Left kidney (tissue), 1 donor: ENCODE measurements at regions not wholly inside any gene's neighbourhood (a gene's known extent, or its start where the extent isn't known, plus 50 kb on each side); places are given as distances from the start of the nearest gene placed in this dataset.

Source experiments
- DNase-seq: peaks from one replicate; pipeline ENCODE4 v3.0.0-alpha.2; 2013

DNA sequence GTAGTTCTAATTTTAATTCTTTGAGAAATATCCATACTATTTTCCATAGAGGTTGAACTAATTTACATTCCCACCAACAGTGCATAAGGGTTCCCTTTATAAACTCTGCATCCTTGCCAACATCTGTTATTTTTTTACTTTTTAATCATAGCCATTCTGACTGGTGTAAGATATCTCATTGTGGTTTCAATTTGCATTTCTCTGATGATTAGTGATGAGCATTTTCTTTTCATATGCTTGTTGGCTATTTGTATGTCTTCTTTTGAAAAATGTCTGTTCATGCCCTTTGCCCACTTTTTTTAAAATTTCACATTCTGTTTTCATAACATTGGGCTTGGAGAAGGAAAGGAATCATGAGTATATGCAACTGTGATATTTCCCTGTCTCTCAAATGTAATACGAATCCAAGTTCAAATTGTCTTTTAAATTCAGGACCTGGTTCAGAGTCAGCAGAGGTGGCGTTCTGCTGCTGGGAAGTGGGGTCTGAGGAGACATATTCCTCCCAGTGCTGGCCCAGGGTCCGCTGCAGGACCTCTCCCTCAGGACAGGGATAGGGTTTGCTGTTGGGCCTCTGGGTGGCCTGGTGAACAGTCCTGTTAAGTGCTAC lies 81.2 kb upstream of the ETV6 start:
- no peak for DNase-seq

DNA sequence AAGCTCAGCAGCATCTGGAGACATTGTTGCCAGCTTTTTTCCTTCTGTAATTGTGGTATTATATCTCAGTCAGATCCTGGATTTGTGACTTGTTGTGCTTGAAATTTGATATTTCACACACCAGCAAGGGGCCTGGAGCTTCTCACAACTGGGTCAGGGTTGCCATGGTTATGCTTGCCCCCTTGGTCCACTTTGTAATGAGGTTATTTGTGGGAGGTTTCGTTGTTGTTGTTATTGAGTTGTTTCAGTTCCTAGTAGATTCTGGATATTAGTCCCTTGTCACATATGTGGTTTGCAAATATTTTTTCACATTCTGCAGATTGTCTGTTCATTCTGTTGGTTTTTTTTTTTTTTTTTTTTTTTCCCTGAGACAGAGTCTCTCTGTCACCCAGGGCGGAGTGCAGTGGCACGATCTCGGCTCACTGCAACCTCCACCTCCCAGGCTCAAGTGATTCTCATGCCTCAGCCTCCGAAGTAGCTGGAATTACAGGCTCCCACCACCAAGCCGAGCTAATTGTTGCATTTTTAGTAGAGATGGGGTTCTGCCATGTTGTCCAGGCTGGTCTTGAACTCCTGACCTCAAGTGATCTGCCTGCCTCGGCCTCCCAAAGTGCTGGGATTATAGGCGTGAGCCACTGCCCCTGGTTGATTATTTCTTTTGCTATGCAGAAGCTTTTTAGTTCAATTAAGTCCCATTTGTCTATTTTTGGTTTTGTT lies 80.6 kb upstream of the ETV6 start:
- peak; percentile 42 for DNase-seq

DNA sequence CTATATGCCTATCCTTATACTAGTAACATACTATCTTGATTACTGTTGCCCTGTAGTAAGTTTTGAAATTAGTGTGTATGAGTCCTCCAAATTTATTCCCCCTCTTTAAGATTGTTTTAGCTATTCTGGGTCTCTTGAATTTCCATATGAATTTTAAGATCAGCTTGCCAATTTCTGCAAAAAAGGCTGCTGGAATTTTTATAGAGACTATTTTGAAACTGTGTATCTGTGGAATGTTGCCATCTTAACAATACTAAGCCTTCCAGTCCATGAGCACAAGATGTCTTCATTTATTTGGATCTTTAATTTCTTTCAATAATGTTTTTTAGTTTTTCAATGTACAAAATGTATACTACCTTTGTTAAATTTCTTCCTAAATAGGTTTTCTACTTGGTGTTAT lies 79.8 kb upstream of the ETV6 start:
- no peak for DNase-seq

DNA sequence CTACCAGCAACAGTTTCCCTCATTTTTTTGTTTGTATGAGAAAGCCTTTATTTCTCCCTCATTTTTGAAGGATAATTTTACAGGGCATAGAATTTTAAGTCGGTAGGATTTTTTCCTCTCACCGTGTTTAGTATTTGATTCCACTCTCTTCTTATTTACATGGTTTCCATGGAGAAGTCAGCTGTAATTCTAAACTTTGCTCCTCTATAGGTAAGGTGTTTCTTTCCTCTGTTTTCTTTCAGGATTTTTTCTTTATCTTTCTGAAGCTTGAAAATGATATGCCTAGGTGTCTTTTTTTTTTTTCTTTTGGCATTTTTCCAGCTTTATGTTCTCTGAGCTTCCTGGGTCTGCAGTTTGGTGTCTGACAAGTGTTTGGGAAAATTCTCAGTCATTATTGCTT lies 75.6 kb upstream of the ETV6 start:
- no peak for DNase-seq

DNA sequence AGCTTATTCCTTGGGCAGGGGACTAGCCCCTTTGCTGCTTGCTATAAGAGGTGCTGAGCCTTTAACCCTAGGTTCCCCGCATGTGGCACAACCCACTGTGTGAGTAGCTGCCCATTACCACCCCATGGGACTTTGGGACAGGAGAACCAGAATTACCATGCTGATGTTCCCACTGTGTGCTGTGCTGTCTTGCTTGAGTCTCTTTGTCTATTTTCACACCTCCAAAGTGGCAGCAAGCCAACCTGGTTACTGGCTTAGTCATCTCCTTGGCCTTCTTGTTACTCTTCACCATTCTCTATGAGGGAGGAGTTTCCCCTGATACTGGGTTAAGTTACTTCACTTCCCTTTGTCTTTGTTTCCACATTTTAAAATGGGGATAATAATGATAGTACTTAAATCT lies 73.4 kb upstream of the ETV6 start:
- no peak for DNase-seq

DNA sequence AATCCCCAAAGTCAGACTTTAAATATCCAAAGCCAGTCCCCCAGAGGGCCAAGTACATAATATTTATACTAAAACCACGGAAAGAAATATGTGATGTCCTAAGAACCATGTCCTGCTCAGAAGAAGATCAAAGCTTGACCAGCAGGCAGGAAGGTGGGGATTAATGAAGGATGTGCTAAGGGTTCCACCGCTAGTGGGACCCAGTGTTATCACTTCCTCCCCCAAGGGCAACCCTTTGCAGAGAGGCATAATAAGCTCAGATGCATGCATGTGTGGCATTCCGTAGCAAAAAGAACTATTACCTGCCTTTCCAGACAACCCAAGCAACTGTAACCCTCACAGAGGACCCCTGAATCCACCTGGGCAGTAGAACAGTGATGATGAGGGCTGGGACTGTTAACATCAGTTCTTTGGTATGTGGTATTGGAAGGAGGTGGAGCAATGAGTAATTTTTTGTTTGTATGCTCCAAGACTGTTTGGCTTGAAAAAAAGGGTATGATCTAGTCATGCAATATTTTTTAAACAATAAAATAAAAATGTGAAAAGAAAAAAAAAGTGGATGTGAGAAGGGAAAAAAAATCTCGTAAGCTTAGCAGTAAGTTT lies 71.7 kb upstream of the ETV6 start:
- no peak for DNase-seq

DNA sequence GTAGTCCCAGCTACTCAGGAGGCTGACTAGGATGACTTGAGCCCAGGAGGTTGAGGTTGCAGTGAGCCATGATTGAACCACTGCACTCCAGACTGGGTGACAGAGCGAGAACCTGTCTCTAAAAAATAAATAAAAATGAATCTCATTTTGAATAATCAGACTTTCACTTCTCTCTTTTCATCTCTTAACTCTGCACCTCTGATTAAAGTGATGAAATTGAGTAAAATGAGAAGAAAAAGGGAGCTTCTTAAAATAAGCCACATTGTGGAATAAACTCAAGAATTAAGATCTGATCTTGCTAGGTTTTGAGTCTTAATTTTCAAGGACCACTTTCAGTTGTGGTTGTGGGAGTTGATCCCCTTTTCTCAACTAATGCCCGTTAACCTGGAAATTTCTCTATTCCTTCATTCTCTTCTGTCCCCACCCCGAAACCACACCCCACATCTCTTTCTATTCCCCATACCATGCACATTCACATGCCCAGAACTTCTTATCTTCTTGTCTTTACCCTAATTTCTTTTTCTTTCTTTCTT lies 70.9 kb upstream of the ETV6 start:
- DNase-seq: no peak

DNA sequence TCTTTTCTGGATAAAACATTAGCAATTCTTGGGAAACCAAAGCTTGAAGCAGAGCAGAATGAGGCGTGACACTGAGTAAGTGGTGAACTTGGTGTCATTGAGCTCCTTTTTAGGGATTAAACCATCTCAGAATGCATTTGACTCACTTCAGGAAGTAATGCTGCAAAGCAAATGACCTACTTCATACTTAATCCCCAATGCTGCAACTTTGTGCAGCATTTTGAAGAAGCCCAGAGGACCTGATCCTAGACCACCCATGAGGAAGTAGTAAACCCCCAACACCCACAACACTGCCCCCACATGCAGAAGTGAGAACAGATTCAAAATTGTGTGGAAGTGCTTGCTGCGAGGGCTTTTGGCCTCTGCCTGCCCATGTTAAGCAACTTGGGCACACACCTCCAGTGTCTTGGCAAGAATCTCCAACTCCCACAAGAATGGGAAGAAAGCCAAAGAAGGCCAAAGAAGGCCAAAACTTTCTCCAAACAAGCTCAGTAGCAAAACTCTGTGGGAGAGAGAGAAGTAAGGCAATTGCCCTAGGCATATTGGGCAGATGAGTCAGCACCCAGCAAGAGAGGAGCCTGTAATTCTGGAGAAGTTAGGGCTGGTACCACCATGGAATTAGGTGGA lies 69.2 kb upstream of the ETV6 start:
- DNase-seq: no peak

DNA sequence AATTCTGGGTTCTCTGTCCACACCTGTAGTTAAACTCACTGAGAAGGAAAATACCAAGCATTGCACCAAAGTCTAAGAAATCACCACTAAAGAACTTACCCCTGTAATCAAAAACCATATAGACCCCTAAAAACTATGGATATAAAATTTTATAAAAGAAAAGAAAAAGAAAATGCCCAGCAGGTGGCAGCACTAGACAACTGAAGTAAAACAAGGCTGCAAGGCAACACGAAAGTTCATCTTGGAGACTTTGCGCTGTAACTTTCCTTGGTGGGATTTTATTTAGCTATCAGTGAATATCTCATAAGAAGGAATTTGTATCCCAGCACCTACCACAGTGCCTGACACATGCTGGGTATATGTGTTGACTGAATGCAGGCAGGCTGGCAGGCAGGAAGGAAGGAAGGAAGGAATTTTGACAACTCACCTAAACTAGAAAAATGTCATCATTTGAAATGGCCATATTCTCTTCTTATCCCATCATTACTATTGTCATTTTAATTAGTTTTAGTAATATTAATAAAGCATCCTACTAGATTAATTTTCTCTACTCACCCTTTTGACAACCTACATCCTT lies 68.2 kb upstream of the ETV6 start:
- DNase-seq: peak; percentile 72

DNA sequence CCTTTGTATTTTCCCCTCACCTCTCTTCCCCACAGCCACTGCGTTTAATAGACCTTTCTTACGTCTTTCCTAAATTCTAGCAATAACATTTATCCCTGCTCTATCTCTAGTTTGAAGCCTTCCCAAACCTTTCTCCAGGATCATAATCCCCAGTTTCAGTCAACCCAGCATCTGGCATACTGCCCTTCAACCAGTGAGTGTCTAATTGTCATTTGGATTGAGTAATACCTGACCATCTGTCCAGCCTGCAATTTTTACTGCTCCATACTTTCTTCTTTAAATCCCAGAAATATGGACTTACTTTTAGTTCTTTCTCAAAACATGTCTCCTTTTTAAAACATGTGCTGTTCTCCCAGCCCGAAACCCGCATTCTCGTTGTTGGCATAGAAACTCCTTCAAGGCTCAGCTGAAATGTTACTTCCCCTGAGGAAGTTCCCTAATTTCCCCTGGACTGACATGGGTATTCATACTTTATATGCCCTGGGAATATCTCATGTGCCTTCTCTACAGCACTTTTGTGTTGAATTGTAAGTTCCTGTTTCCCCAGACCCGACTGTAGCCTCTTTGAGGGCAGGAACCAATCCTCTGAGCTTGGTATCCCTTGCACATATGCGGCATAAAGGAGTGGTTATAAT lies 65.1 kb upstream of the ETV6 start:
- no peak for DNase-seq

DNA sequence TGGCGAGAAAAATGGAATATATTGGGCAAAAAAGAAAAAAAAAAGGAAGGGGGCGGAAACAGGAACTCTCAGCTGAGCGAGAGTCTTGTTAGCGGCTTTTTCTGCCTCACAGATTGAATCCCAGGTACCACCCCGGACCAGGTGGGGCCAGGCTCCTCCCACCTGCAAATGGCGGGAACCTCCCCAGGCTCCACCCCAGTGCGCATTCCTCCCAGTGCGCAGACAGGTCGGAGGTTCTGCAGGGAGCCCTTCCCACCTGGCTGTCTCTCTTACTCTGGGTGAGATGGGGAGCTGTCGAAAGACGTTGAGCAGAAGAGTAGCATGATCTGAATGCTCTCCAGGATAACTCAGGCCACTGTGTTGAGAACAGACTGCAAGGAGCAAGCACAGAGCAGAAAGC lies 57.0 kb upstream of the ETV6 start:
- DNase-seq: no peak

DNA sequence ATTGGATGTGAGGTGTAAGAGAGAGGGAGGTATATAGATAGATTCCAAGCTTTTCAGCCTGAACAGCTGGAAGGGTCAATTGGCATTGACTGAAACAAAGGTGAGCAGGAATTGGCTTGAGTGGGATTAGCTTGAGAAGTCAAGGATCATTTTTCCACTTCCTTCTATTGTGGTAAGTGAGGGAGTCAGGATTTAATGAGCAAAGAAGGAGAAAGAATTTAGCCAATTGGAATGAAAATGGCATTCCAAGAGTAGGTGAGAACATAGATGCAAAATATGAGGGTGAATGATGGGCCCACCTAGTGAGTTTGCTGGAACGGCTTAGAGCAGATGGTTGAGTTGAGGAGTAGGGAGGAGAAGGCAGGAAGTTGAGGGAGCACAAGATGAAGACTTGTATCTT lies 56.5 kb upstream of the ETV6 start:
- DNase-seq: no peak

DNA sequence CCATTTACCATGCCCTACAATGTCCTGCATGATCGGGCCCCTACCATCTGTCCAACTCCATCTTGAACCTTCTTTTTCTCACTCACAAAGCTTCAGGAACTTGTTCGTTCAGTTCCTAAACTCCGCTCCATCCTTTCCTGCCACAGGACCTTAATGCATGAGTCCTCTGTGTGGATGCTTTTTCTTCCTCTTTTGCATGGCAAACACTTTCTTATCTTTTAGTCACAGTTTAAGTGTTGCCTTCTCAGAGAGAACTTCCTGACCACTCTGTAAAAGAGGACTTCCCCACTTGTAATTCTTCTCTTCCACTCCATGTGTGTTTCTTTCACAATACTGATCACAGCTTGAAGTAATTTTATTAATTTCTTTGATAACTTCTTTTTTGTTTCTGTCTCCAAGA lies 54.4 kb upstream of the ETV6 start:
- no peak for DNase-seq

DNA sequence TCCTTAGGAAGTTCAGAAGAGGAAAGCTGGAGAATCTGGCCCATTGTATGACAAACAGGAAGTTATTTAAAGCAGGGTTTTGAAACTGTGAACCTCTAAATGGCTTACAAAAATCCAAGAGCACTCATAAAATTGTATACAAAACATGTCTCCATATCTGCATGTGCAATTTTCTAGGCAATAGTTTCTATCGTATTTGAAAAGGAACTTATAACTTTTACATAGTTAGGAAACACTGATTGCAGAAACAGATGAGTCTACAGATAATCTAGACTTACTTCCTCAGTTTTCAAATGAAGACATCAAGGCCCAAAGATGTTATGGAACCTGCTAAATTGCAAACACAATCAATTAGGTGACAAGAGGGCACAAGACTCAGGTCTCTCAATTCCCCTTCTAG lies 53.3 kb upstream of the ETV6 start:
- DNase-seq: no peak

DNA sequence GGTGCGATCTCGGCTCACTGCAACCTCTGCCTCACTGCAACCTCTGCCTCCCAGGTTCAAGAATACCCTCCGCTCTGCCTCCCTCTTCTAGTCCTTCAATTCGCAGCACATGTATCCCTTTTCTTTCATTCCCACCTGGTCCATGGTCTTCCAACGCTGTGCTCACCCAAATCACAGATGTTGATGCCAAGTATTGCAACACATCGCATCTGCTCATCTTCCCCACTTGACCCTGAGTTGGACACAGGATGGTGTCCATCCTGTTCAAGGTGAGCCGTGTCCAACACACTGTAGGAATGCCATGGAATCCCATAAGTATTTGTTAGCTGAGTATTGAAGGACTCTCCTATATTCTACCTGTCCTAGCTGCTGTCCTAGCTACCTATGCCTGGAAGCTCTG lies 50.6 kb upstream of the ETV6 start:
- no peak for DNase-seq
